ENCODE measurements at regions not wholly inside any gene's neighbourhood (a gene's known extent, or its start where the extent isn't known, plus 50 kb on each side); places are given as distances from the start of the nearest gene placed in this dataset.

GRCh38 chr5:61969755-61970154 lies 336.3 kb upstream of the KIF2A start:
- no peak for DNase-seq

GRCh38 chr5:61970218-61970617 lies 335.8 kb upstream of the KIF2A start:
- no peak for DNase-seq

- DNase-seq, result no peak
Measured at GRCh38 chr5:61974680-61975079, 331.3 kb upstream of the KIF2A start.

- DNase-seq, result no peak
Measured at GRCh38 chr5:61981886-61982285, 324.1 kb upstream of the KIF2A start.

- no peak for DNase-seq
Measured at GRCh38 chr5:61991430-61991829, 314.6 kb upstream of the KIF2A start.

GRCh38 chr5:61991866-61992265 lies 314.1 kb upstream of the KIF2A start:
- DNase-seq, result no peak

- DNase-seq, result no peak
Measured at GRCh38 chr5:61993295-61993927, 312.6 kb upstream of the KIF2A start.

- no peak for DNase-seq
Measured at GRCh38 chr5:61994171-61994570, 311.8 kb upstream of the KIF2A start.

GRCh38 chr5:61995486-61995885 lies 310.5 kb upstream of the KIF2A start:
- no peak for DNase-seq

- DNase-seq, result no peak
Measured at GRCh38 chr5:61999371-61999770, 306.6 kb upstream of the KIF2A start.

- DNase-seq, result no peak
Measured at GRCh38 chr5:62000646-62001045, 305.4 kb upstream of the KIF2A start.

- DNase-seq, result no peak
Measured at GRCh38 chr5:62001640-62002039, 304.4 kb upstream of the KIF2A start.

- DNase-seq, result no peak
Measured at GRCh38 chr5:62002436-62002835, 303.6 kb upstream of the KIF2A start.

GRCh38 chr5:62005551-62005950 lies 300.5 kb upstream of the KIF2A start:
- no peak for DNase-seq

- DNase-seq, result no peak
Measured at GRCh38 chr5:62007457-62007856, 298.5 kb upstream of the KIF2A start.

- DNase-seq, result no peak
Measured at GRCh38 chr5:62011089-62011664, 294.8 kb upstream of the KIF2A start.

- DNase-seq, result no peak
Measured at GRCh38 chr5:62017092-62017491, 288.9 kb upstream of the KIF2A start.

GRCh38 chr5:62029303-62029702 lies 276.7 kb upstream of the KIF2A start:
- DNase-seq, result no peak

- DNase-seq, result no peak
Measured at GRCh38 chr5:62030326-62030725, 275.7 kb upstream of the KIF2A start.

- no peak for DNase-seq
Measured at GRCh38 chr5:62038024-62038423, 268.0 kb upstream of the KIF2A start.

GRCh38 chr5:62041156-62041756 lies 264.8 kb upstream of the KIF2A start:
- DNase-seq, result no peak

GRCh38 chr5:62042007-62042406 lies 264.0 kb upstream of the KIF2A start:
- DNase-seq, result no peak

- no peak for DNase-seq
Measured at GRCh38 chr5:62043289-62044280, 262.4 kb upstream of the KIF2A start.
